WERI-Rb-1 (cell line): ENCODE measurements at regions not wholly inside any gene's neighbourhood (a gene's known extent, or its start where the extent isn't known, plus 50 kb on each side); places are given as distances from the start of the nearest gene placed in this dataset.

Source experiments
- DNase-seq: peaks from one replicate; pipeline ENCODE4 v3.0.0-alpha.2; 2020
- H3K27ac ChIP-seq: fragments of 250-450 bp; sonication (Bioruptor Pico); 2 replicates; pipeline ENCODE4 v1.5.1; 2020; ENCODE audit warnings: mild to moderate bottlenecking, moderate library complexity
- H3K27me3 ChIP-seq: fragments of 250-450 bp; sonication (Bioruptor Pico); 2 replicates; pipeline ENCODE4 v1.5.1; 2021; ENCODE audit warnings: mild to moderate bottlenecking, low read depth, moderate library complexity; ENCODE audit not compliant: insufficient read depth, severe bottlenecking
- H3K36me3 ChIP-seq: fragments of 250-450 bp; sonication (Bioruptor Pico); 2 replicates; pipeline ENCODE4 v1.5.1; 2020; ENCODE audit warnings: mild to moderate bottlenecking, moderate library complexity
- H3K4me3 ChIP-seq: 2 replicates; pipeline ENCODE4 v1.5.1; 2011; ENCODE audit warnings: low read depth, mild to moderate bottlenecking, control low read depth, low read length
- H3K9me3 ChIP-seq: fragments of 250-450 bp; sonication (Bioruptor Pico); 2 replicates; pipeline ENCODE4 v1.5.1; 2021; ENCODE audit warnings: mild to moderate bottlenecking, moderate library complexity; ENCODE audit not compliant: severe bottlenecking
- TF ChIP-seq, protein P1 (sequence below): IDR thresholded peaks from 2 replicates; pipeline ENCODE4 v1.5.1; 2011; ENCODE audit warnings: low read depth, mild to moderate bottlenecking, control low read depth, inconsistent platforms, low read length

- TF ChIP-seq, protein P1, sequence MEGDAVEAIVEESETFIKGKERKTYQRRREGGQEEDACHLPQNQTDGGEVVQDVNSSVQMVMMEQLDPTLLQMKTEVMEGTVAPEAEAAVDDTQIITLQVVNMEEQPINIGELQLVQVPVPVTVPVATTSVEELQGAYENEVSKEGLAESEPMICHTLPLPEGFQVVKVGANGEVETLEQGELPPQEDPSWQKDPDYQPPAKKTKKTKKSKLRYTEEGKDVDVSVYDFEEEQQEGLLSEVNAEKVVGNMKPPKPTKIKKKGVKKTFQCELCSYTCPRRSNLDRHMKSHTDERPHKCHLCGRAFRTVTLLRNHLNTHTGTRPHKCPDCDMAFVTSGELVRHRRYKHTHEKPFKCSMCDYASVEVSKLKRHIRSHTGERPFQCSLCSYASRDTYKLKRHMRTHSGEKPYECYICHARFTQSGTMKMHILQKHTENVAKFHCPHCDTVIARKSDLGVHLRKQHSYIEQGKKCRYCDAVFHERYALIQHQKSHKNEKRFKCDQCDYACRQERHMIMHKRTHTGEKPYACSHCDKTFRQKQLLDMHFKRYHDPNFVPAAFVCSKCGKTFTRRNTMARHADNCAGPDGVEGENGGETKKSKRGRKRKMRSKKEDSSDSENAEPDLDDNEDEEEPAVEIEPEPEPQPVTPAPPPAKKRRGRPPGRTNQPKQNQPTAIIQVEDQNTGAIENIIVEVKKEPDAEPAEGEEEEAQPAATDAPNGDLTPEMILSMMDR = no peak
- Histone ChIP-seq H3K36me3 (no peaks in the 10 kb centered on the region), H3K27ac (no peak overlapping the region), H3K4me3 (no peak overlapping the region), H3K9me3 (peaks cover 6% of the 10 kb centered on the region), H3K27me3 (no peaks in the 10 kb centered on the region)
- no peak for DNase-seq
These were observed 248.7 kb downstream of the AUH start for GRCh38 chr9:91113016-91113415.

DNA sequence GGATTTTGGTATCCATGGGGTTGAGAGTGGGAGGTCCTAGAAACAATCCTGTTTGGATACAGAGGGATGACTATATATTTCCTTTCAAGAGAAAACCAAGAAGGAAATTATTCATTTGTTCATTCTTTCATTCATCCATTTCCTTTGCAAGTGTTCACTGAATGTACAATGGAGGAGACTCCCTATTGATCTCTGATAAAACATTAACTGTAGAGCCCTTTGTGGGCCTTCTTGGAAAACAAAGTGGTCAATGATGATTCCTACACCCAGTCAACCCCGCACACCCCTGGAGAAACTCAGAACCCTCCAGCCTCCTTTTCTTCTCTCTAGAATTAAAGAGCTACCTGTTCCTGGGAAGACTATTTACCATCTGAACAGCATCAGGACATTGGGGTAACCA lies 247.3 kb downstream of the AUH start:
- H3K36me3 ChIP-seq = no peaks in the 10 kb centered on the region
- H3K4me3 ChIP-seq = no peak overlapping the region
- H3K27me3 ChIP-seq = no peaks in the 10 kb centered on the region
- TF ChIP-seq, protein P1 = no peak
- no peak for DNase-seq
- H3K9me3 ChIP-seq = peaks cover 6% of the 10 kb centered on the region
- H3K27ac ChIP-seq = no peak overlapping the region

GRCh38 chr9:91116211-91116610 lies 245.5 kb downstream of the AUH start:
- DNase-seq = no peak
- Histone ChIP-seq H3K27ac (no peak overlapping the region), H3K36me3 (no peaks in the 10 kb centered on the region), H3K9me3 (no peaks in the 10 kb centered on the region), H3K27me3 (no peaks in the 10 kb centered on the region), H3K4me3 (no peak overlapping the region)
- TF ChIP-seq, protein P1 = no peak

DNA sequence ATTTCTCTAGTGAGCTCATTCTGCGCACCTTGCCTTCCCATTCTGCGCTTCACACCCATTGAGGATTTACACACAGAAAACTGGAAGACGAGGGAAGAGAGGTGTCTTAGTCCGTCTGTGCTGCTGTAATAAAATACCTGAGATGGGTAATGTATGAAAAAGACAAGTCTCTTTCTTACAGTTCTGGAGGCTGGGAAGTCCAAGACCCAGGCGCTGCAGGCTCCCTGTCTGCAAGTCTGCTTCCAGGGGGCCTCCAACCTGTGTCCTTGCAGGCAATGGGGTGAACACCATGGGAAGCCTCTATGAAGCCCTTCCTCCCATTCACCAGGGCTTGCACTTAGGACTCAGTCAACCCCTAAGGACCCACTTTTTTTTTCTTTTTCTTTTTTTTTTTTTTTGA lies 245.0 kb downstream of the AUH start:
- Histone ChIP-seq H3K9me3 (no peaks in the 10 kb centered on the region), H3K27me3 (no peaks in the 10 kb centered on the region), H3K4me3 (no peak overlapping the region), H3K36me3 (no peaks in the 10 kb centered on the region), H3K27ac (no peak overlapping the region)
- TF ChIP-seq, protein P1 = no peak
- DNase-seq = no peak

DNA sequence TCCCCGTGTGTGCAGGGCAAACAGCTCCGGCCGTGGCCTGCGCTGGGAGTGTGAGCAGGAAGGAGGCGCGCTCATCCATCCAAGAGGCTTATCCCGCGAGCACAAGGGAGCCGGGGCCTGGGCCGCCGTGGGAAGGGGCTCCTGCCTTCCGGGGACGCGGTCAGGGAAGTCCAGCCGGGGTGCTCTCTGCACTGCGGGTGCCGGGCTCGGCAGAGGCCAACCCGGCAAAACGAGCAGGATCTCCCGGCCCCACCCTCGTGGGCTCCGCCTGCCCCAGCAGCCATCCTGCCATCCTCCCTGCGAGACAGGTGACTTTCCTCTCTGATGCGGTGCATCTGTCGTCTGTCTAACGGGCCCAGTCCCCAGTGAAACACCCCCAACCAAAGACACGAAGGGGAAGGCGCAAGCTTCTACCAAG lies 244.2 kb downstream of the AUH start:
- no peaks in the 10 kb centered on the region for H3K27me3 ChIP-seq
- no peak for DNase-seq
- TF ChIP-seq, protein P1 = no peak
- H3K27ac ChIP-seq = no peak overlapping the region
- no peak overlapping the region for H3K4me3 ChIP-seq
- H3K36me3 ChIP-seq = no peaks in the 10 kb centered on the region
- H3K9me3 ChIP-seq = no peaks in the 10 kb centered on the region

- DNase-seq = peak; percentile 59
- TF ChIP-seq, protein P1 = no peak
- peak overlapping the region; percentile 39 for H3K4me3 ChIP-seq
- no peaks in the 10 kb centered on the region for H3K27me3 ChIP-seq
- H3K9me3 ChIP-seq = no peaks in the 10 kb centered on the region
- no peaks in the 10 kb centered on the region for H3K36me3 ChIP-seq
- 0 out of 2 replicates have a peak overlapping the region, but pooled peaks have one; percentile 4 for H3K27ac ChIP-seq
These were observed 243.6 kb downstream of the AUH start for GRCh38 chr9:91117959-91118703.
